ENCODE measurements at regions not wholly inside any gene's neighbourhood (a gene's known extent, or its start where the extent isn't known, plus 50 kb on each side); places are given as distances from the start of the nearest gene placed in this dataset.
"Not testable (repeated sequence)": the region's sequence is repeated elsewhere in the genome, so short reads cannot be mapped to it uniquely, and the experiment has no call there.

DNA sequence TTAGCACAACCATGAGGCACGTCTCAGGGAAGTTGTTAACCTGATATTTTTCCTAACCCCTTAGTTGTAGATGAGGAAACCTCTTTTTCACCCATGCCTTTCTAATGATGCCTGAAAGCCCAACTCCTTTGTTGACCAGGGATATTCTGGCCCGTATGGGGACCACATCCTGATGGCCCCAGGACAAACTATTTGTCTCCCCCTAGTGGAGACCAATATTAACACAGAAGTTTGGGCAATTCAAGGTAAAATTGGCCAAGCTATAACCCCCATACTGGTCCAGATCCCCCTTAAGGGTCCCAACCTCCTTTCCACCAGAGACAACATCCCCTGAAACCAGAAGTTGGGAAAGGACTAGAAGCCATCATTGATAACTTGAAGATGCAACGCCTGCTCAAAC, 893.3 kb downstream of the SORCS1 start:
- no peak for TF ChIP-seq CTCF (IDR thresholded peaks at IDR 0.05; ENCODE audit: control insufficient read depth, extremely low read depth, insufficient read depth)
- DNase-seq (ENCODE audit: low read depth): no peak
- H3K4me3 ChIP-seq (ENCODE audit: low read depth, low read length): no peak overlapping the region

- no peak for DNase-seq (ENCODE audit: low read depth)
- no peak overlapping the region for H3K4me3 ChIP-seq (ENCODE audit: low read depth, low read length)
- no peak for TF ChIP-seq CTCF (IDR thresholded peaks at IDR 0.05; ENCODE audit: control insufficient read depth, extremely low read depth, insufficient read depth)
These were observed 896.5 kb downstream of the SORCS1 start for GRCh38 chr10:106268000-106268399.

DNA sequence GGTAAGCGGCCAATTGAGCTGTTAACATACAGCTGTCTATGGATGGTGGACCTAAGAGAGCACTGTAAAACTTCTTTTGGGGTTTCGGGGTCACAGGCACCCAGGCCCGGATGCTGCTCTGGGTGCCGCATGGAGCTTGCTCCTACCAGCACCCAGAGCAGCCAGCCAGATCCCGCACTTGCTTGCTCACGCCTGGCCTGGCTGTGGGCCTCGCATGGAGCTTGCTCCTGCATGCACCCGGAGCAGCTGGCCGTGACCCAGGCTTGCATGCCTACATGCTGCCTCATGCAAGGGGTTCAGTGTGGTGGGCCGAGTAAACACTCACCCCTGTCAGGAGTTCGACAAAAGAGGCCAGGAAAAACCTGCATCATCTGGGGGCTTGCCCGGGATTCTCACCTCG, 896.9 kb downstream of the SORCS1 start:
- no peak for TF ChIP-seq CTCF (IDR thresholded peaks at IDR 0.05; ENCODE audit: control insufficient read depth, extremely low read depth, insufficient read depth)
- DNase-seq (ENCODE audit: low read depth): no peak
- no peak overlapping the region for H3K4me3 ChIP-seq (ENCODE audit: low read depth, low read length)

DNA sequence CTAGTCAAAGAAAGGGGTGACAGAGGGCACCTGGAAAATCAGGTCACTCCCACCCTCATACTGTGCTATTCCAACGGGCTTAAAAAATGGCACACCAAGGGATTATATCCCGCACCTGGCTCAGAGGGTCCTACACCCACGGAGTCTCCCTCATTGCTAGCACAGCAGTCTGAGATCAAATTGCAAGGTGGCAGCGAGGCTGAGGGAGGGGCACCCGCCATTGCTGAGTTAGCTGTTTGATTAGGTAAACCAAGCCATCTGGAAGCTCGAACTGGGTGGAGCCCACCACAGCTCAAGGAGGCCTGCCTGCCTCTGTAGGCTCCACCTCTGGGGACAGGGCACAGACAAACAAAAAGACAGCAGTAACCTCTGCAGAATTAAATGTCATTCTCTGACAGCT, 907.1 kb downstream of the SORCS1 start:
- DNase-seq (ENCODE audit: low read depth); H3K4me3 ChIP-seq (ENCODE audit: low read depth, low read length): not testable (repeated sequence)

DNA sequence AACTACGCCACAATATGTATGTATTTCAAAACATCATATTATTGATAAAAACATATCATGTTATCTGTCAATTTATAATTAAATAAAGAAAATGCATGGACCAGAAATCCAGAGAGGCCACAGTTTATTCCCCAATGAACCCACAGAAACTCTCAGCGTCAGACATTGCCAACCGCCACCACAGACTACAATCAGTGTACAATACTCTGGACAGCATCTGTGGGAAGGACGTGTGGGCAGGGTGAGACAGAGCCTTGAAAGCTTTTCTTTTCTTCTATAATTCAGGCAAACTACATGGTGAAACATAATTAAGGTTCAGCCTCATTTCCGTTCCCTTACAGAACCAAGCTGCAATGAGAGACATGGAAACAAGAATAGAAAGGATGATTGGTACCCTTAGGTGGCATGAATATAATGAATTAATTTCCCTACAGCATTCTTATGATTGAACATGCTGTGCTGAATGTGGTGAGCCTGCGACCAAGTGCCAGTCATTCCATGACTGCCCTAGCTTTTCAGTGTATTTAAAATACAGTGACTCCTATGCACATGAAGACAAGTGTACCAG, 909.3 kb downstream of the SORCS1 start:
- DNase-seq (ENCODE audit: low read depth): no peak
- no peak overlapping the region for H3K4me3 ChIP-seq (ENCODE audit: low read depth, low read length)
- no peak for TF ChIP-seq CTCF (IDR thresholded peaks at IDR 0.05; ENCODE audit: control insufficient read depth, extremely low read depth, insufficient read depth)

- no peak for TF ChIP-seq CTCF (IDR thresholded peaks at IDR 0.05; ENCODE audit: control insufficient read depth, extremely low read depth, insufficient read depth)
- no peak overlapping the region for H3K4me3 ChIP-seq (ENCODE audit: low read depth, low read length)
- no peak for DNase-seq (ENCODE audit: low read depth)
These were observed 910.4 kb downstream of the SORCS1 start for GRCh38 chr10:106254071-106254470.

GRCh38 chr10:106252541-106252940, 912.0 kb downstream of the SORCS1 start:
- no peak for TF ChIP-seq CTCF (IDR thresholded peaks at IDR 0.05; ENCODE audit: control insufficient read depth, extremely low read depth, insufficient read depth)
- H3K4me3 ChIP-seq (ENCODE audit: low read depth, low read length): no peak overlapping the region
- DNase-seq (ENCODE audit: low read depth): no peak

Measured in LNCaP clone FGC (cell line).